Activated CD4-positive, alpha-beta T cell treated with anti-CD3 and anti-CD28 coated beads, Interleukin-2, Interleukin-6, amounts not matched to agents 100 ng/mL and 50 ng/mL, durations not matched to agents 16 hours and 8 hours (primary cell): ENCODE measurements at regions not wholly inside any gene's neighbourhood (a gene's known extent, or its start where the extent isn't known, plus 50 kb on each side); places are given as distances from the start of the nearest gene placed in this dataset.

Source experiments
- DNase-seq: peaks from one replicate; pipeline ENCODE4 v3.0.0-alpha.2; 2020

GRCh38 chr2:122357998-122358397 lies 602.5 kb downstream of the TSN start:
- no peak for DNase-seq

GRCh38 chr2:122358729-122359128 lies 603.3 kb downstream of the TSN start:
- no peak for DNase-seq

GRCh38 chr2:122363885-122364284 lies 608.4 kb downstream of the TSN start:
- no peak for DNase-seq

- DNase-seq, result no peak
These were observed 611.0 kb downstream of the TSN start for GRCh38 chr2:122366427-122366826.

GRCh38 chr2:122366969-122367645 lies 611.7 kb downstream of the TSN start:
- DNase-seq, result no peak

GRCh38 chr2:122367646-122368010 lies 612.2 kb downstream of the TSN start:
- DNase-seq, result no peak

GRCh38 chr2:122368576-122369243 lies 613.3 kb downstream of the TSN start:
- no peak for DNase-seq

- no peak for DNase-seq
These were observed 623.1 kb downstream of the TSN start for GRCh38 chr2:122378521-122378920.

GRCh38 chr2:122384768-122385333 lies 629.4 kb downstream of the TSN start:
- DNase-seq, result no peak

- DNase-seq, result no peak
These were observed 632.8 kb downstream of the TSN start for GRCh38 chr2:122388208-122388607.

- no peak for DNase-seq
These were observed 634.2 kb downstream of the TSN start for GRCh38 chr2:122389694-122390093.

- DNase-seq, result peak; percentile 3
These were observed 635.0 kb downstream of the TSN start for GRCh38 chr2:122390406-122390805.

- no peak for DNase-seq
These were observed 636.3 kb downstream of the TSN start for GRCh38 chr2:122391726-122392125.

- no peak for DNase-seq
These were observed 640.2 kb downstream of the TSN start for GRCh38 chr2:122395687-122396086.

GRCh38 chr2:122411231-122411630 lies 655.8 kb downstream of the TSN start:
- DNase-seq, result no peak

GRCh38 chr2:122412360-122412759 lies 656.9 kb downstream of the TSN start:
- DNase-seq, result no peak

- DNase-seq, result no peak
These were observed 659.5 kb downstream of the TSN start for GRCh38 chr2:122414902-122415301.

GRCh38 chr2:122417114-122417513 lies 661.7 kb downstream of the TSN start:
- DNase-seq, result no peak

GRCh38 chr2:122421775-122422174 lies 666.3 kb downstream of the TSN start:
- no peak for DNase-seq

- no peak for DNase-seq
These were observed 667.0 kb downstream of the TSN start for GRCh38 chr2:122422384-122422991.

- no peak for DNase-seq
These were observed 668.5 kb downstream of the TSN start for GRCh38 chr2:122423934-122424333.

GRCh38 chr2:122433123-122433754 lies 677.8 kb downstream of the TSN start:
- DNase-seq, result no peak

GRCh38 chr2:122445003-122445402 lies 689.6 kb downstream of the TSN start:
- DNase-seq, result no peak

- no peak for DNase-seq
These were observed 691.3 kb downstream of the TSN start for GRCh38 chr2:122446761-122447160.
